Heart right ventricle (tissue), 16 donors: ENCODE measurements at regions not wholly inside any gene's neighbourhood (a gene's known extent, or its start where the extent isn't known, plus 50 kb on each side); places are given as distances from the start of the nearest gene placed in this dataset.
"Not testable (repeated sequence)": the region's sequence is repeated elsewhere in the genome, so short reads cannot be mapped to it uniquely, and the experiment has no call there.

Experiments
- ATAC-seq, 8 donors: fragments of 200-7000 bp; cut with Tn5 transposase; one replicate each; pipeline ENCODE4 v1.9.1; 2020; ENCODE audit warnings: mild to moderate bottlenecking in 8 of 8, moderate library complexity in 8 of 8, moderate number of reproducible peaks in 1 of 8
- DNase-seq, 2 donors: peaks; one replicate each; pipeline ENCODE4 v3.0.0-alpha.2; 2020
- H3K27ac ChIP-seq, 10 donors: fragments of 200-600 bp; sonication (generic) in 2 of 10; one replicate each; pipeline versions ENCODE4 v1.5.0 to v1.8.0; 2020 to 2022; ENCODE audit warnings: mild to moderate bottlenecking in 3 of 10
- H3K27me3 ChIP-seq, 7 donors: fragments of 200-600 bp; one replicate each; pipeline ENCODE4 v1.8.0; 2021 to 2022; ENCODE audit warnings: mild to moderate bottlenecking in 2 of 7
- H3K36me3 ChIP-seq, 9 donors: fragments of 200-600 bp; sonication (generic) in 1 of 9; one replicate each; pipeline versions ENCODE4 v1.5.0 to v1.8.0; 2020 to 2022; ENCODE audit warnings: mild to moderate bottlenecking in 2 of 9
- H3K4me1 ChIP-seq, 9 donors: fragments of 200-600 bp; sonication (generic) in 1 of 9; one replicate each; pipeline versions ENCODE4 v1.5.0 to v1.8.0; 2020 to 2022; ENCODE audit warnings: mild to moderate bottlenecking in 4 of 9
- H3K4me3 ChIP-seq, 10 donors: fragments of 200-600 bp; sonication (generic) in 2 of 10; one replicate each; pipeline versions ENCODE4 v1.5.0 to v1.8.0; 2020 to 2022; ENCODE audit warnings: mild to moderate bottlenecking in 7 of 10, moderate library complexity in 2 of 10
- H3K9me3 ChIP-seq, 11 donors: fragments of 200-600 bp in 10 of 11; sonication (generic) in 2 of 11; one replicate each; pipeline versions ENCODE4 v1.5.0 to v1.8.0; 2013 to 2022; ENCODE audit warnings: mild to moderate bottlenecking in 2 of 11, control low read depth in 1 of 11, moderate library complexity in 1 of 11
- WGBS, 2 donors: extraction: QIAGEN DNeasy Blood & Tissue Kit; methylation state at CpG; one replicate each; pipeline ENCODE4 v1.1.7; 2013; ENCODE audit warnings: inconsistent platforms in 1 of 2; 5-methylcytosine and 5-hydroxymethylcytosine counted together
- intact Hi-C, 10 donors: fragments of 100-400 bp; cut with DNase I; formaldehyde crosslinking; loops; one replicate each; pipeline versions ENCODE4 v1.11.1 to v1.14.2; 2022
- TF ChIP-seq, protein P1 (sequence below), 9 donors: fragments of 200-600 bp; sonication (generic) in 2 of 9; IDR thresholded peaks; one replicate each; pipeline versions ENCODE4 v1.5.0 to v1.8.0; 2021 to 2022; ENCODE audit warnings: antibody characterized with exemption in 9 of 9, mild to moderate bottlenecking in 5 of 9, moderate library complexity in 1 of 9
- donor health status: Arrhythmogenic right ventricular cardiomyopathy.
- donor health status: ischemic (EF 13 %, LVEDD 7.1; RV severe dilation, severe dysfunction).
- donor health status: healthy with polysubstance abuse.
- donor health status: DM: no; HTN: yes; CAD: no.
- donor health status: DM: no; HTN: no; CAD: no.
- donor health status: ischemic (EF 25% LVEDD 6.9; RV normal size, moderate dysfunction).
- donor health status: ischemic (EF 25% LVEDD 5.7; RV mildly dilated, moderate dysfunction).
- donor health status: healthy.
- donor health status: DM: yes; HTN: yes; CAD: no.
- donor health status: Ischemic cardiomyopathy.
- donor health status: ischemic (EF 35%, LVEDD 5.7; RV mildly dilated, moderate dysfunction).
- donor health status: nonischemic (EF 11% LVEDD 7.7; RV severe dilation, severe dysfunction).
- donor health status: DM: yes; HTN: yes; CAD: no.
- donor health status: PGD.
- donor health status: ischemic (EF 29% LVEDD 5.4; RV normal size, mild dysfunction).
- donor health status: nonischemic (EF 23%, LVEDD 6.1; RV moderate dilation, normal function).

DNA sequence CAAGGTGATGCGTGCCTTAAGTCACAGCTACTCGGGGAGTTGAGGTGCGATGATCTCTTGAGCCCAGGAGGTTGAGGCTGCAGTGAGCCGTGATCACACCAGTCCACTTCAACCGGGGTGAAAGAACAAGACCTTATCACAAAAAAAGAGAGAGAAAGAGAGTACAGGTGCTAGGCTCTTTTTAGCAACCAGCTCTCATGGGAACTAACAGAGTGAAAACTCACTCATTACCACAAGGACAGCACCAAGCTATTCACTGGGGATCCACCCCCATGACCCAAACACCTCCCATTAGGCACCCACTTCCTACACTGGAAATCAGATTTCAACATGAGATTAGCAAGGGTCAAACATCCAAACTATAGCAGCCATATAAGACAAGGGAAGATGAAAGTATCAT lies 164.2 kb downstream of the NDUFA12 start:
- Histone ChIP-seq H3K27me3 (peaks cover 0 to 5% (median 0%) of the 10 kb centered on the region in 7 donors), H3K4me1 (peaks cover 0 to 2% (median 0%) of the 10 kb centered on the region in 9 donors), H3K9me3 (peaks cover 0 to 13% (median 0%) of the 10 kb centered on the region in 11 donors), H3K36me3 (no peaks in the 10 kb centered on the region), H3K27ac (no peak overlapping the region), H3K4me3 (no peak overlapping the region)
- intact Hi-C loops: no loop called here
- 88 to 91% methylated on average over 5 of the region's 5 CpGs for WGBS, 2 donors
- DNase-seq: no peak
- ATAC-seq: no peak
- TF ChIP-seq, protein P1, sequence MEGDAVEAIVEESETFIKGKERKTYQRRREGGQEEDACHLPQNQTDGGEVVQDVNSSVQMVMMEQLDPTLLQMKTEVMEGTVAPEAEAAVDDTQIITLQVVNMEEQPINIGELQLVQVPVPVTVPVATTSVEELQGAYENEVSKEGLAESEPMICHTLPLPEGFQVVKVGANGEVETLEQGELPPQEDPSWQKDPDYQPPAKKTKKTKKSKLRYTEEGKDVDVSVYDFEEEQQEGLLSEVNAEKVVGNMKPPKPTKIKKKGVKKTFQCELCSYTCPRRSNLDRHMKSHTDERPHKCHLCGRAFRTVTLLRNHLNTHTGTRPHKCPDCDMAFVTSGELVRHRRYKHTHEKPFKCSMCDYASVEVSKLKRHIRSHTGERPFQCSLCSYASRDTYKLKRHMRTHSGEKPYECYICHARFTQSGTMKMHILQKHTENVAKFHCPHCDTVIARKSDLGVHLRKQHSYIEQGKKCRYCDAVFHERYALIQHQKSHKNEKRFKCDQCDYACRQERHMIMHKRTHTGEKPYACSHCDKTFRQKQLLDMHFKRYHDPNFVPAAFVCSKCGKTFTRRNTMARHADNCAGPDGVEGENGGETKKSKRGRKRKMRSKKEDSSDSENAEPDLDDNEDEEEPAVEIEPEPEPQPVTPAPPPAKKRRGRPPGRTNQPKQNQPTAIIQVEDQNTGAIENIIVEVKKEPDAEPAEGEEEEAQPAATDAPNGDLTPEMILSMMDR (IDR thresholded peaks at IDR 0.05): no peak

DNA sequence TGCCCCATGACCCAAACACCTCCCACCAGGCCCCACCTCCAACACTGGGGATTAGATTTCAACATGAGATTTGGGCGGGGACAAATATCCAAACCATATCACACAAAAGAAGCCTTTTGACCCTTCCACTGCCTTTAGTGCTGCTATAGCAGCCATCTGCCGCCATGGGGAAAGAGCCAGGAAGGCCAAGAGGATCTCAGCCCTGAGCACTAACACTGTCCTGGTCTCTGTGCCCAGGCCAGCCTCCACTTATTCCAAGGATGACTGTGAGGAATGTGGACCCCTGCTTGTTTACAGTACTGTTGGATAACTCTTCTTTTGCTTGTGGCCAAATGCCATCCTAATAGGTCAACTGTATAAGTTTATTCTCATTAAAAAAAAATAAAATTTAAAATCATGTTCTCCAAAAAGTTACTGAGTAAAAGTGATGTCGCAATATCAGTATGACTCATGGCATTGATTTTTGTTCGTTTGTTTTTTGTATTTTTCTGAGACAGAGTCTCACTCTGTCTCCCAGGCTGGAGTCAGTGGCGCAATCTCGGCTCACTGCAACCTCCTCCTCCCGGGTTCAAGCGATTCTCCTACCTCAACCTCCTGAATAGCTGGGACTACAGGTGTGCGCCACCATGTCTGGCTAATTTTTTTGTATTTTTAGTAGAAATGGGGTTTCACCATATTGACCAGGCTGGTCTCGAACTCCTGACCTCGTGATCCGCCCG lies 166.4 kb downstream of the NDUFA12 start:
- H3K27me3 ChIP-seq, DNase-seq, H3K36me3 ChIP-seq, ATAC-seq, H3K4me3 ChIP-seq, intact Hi-C loops, H3K27ac ChIP-seq: not testable (repeated sequence)
- WGBS, 2 donors: 92 to 93% methylated on average over 13 of the region's 13 CpGs
- Histone ChIP-seq H3K9me3 (peaks cover 0 to 13% (median 0%) of the 10 kb centered on the region in 11 donors), H3K4me1 (peaks cover 0 to 24% (median 4%) of the 10 kb centered on the region in 9 donors)

DNA sequence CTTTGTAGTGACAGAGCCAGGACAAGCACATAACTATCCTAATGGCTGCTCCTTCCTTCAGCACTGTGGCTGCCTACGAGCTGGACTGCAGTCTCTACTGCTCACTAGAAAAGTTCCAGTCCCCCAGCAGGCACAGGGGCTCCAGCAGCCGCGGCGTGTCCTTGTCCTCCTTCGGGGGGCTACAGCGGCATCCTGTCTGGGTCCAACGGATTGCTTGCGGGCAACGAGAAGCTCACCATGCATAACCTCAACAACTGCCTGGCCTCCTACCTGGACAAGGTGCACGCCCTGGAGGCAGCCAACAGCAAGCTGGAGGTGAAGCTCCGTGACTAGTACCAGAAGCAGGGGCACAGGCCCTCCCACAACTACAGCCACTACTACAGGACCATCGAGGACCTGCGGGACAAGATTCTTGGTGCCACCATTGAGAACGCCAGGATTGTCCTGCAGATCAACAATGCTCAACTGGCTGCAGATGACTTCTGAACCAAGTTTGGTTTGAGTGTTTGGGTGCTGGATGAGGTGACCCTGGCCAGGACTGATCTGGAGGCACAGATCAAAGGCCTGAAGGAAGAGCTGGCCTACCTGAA lies 169.4 kb downstream of the NDUFA12 start:
- TF ChIP-seq, protein P1 (IDR thresholded peaks at IDR 0.05): no peak
- no peak for ATAC-seq
- intact Hi-C loops: no loop called here
- WGBS, 2 donors: 96% methylated on average over 14 of the region's 14 CpGs
- Histone ChIP-seq H3K4me1 (peaks cover 0 to 47% (median 4%) of the 10 kb centered on the region in 9 donors), H3K27ac (peak overlapping the region in 2 of 10 donors; percentile 51 to 60), H3K9me3 (peaks cover 0 to 13% (median 0%) of the 10 kb centered on the region in 11 donors), H3K27me3 (peaks cover 0 to 3% (median 0%) of the 10 kb centered on the region in 7 donors), H3K36me3 (no peaks in the 10 kb centered on the region), H3K4me3 (no peak overlapping the region)
- no peak for DNase-seq

DNA sequence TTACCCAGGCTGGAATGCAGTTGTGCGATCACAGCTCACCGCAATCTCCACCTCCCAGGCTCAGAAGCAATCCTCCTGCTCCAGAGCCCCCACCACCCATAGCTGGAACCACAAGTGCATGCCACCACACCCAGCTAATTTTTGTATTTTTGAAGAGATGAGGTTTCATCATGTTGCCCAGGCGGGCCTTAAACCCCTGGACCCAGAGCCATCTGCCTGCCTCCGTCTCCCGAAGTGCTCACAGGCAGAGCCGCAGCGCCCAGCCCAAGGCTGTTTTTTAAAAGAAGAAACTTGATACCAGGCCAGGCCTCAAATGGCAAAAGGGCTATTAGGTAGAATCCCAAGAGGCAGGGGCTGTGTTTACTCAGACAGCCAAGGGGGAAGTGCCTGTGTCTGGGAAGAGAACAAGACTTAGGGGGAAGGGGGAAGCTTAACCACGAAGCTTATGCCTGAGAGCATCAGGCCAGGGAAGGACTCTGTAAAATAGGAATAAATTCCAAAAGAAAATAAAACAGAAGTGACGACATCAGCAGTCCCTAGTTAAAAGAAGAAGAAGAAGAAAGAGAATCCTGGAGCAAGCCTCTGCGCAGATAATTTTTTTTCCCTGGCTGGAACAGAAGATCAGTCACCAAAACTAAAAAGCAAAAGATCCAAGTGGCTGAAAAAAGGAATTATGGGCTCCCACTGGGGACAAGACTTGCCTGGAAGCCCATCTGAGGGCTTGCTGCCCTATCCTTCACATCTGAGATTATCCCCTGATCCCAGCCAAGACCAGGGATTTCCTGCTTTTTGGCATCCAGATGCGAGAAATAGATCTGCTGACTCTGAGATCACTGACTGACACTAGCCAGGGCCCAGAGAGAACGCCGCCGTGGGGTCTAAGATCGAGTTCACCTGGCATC lies 170.5 kb downstream of the NDUFA12 start:
- no peaks in the 10 kb centered on the region for H3K36me3 ChIP-seq
- intact Hi-C loops: no loop called here
- 63 to 64% methylated on average over 15 of the region's 15 CpGs for WGBS, 2 donors
- no peak overlapping the region for H3K4me3 ChIP-seq
- peak overlapping the region in 3 of 10 donors; percentile 32 to 60 (median 51) for H3K27ac ChIP-seq
- H3K27me3 ChIP-seq: peaks cover 0 to 3% (median 0%) of the 10 kb centered on the region in 7 donors
- peaks cover 0 to 11% (median 0%) of the 10 kb centered on the region in 11 donors for H3K9me3 ChIP-seq
- TF ChIP-seq, protein P1 (IDR thresholded peaks at IDR 0.05): no peak
- H3K4me1 ChIP-seq: peaks cover 0 to 47% (median 4%) of the 10 kb centered on the region in 9 donors
- ATAC-seq (peak in 3 of 8 donors; percentile 46 to 63 (median 52)), DNase-seq (no peak)
